ENCODE measurements at regions not wholly inside any gene's neighbourhood (a gene's known extent, or its start where the extent isn't known, plus 50 kb on each side); places are given as distances from the start of the nearest gene placed in this dataset.

DNA sequence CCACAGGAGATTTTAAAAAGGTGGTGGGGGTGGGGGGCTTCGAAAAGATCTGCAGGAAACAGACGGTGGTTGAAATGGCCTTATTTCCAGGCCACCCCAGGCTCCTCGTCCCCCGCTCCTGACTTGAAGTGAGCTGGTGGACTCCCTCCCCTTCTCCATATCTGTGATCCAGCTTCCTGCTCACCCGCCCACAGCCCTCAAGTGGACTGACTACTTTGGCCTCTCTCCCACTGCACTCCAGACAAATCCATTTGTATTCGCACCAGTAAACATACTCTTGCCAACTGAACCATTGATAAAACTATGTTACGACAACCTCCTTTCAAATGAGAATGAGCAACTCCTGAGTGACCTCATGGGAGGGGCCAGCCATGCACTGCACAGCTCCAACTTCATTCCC is 259.5 kb downstream of the COL4A1 start:
- Histone ChIP-seq H2BK12ac (ENCODE audit: low read depth, low read length) (no peak overlapping the region), H3K4me2 (ENCODE audit: insufficient read depth in 1 of 2, low read depth in 2 of 2, low read length in 2 of 2) (no peak overlapping the region), H3K4me1 (replicated peaks in 1 of 4; ENCODE audit: control insufficient read depth in 3 of 4, insufficient read depth in 4 of 4, low read length in 3 of 4) (peaks cover 0 to 8% (median 6%) of the 10 kb centered on the region in 4 experiments; a peak in 4 of 7 replicates), H4K8ac (ENCODE audit: extremely low read depth, insufficient read depth, low read length) (no peak overlapping the region), H3K9ac (replicated peaks in 1 of 4; ENCODE audit: extremely low read depth in 1 of 4, low read depth in 3 of 4, low read length in 3 of 4) (no peak overlapping the region), H3K79me2 (ENCODE audit: control insufficient read depth in 1 of 2, insufficient read depth in 2 of 2, low read length in 2 of 2) (no peaks in the 10 kb centered on the region), H2BK15ac (ENCODE audit: low read length) (no peak overlapping the region), H4K20me1 (replicated peaks in 1 of 2; ENCODE audit: control insufficient read depth in 1 of 2, insufficient read depth in 2 of 2, low read length in 2 of 2) (peaks cover 0 to 7% of the 10 kb centered on the region in 2 experiments), H3K4ac (replicated peaks; ENCODE audit: insufficient read length, low read depth, low read length) (no peak overlapping the region), H3K14ac (ENCODE audit: insufficient read length) (no peak overlapping the region), H2AFZ (ENCODE audit: low read length) (peak overlapping the region; percentile 85; the same call in 1 of the 2 replicates), H3K9me3 (ENCODE audit: insufficient read depth in 2 of 2, low read depth in 1 of 2, low read length in 1 of 2) (no peaks in the 10 kb centered on the region), H3K23ac (ENCODE audit: insufficient read length) (no peak overlapping the region), H2BK20ac (ENCODE audit: low read length) (no peak overlapping the region), H4K5ac (ENCODE audit: insufficient read length, low read depth, low read length) (no peak overlapping the region), H3K23me2 (ENCODE audit: low read depth, low read length) (peaks cover 9% of the 10 kb centered on the region; the same call in 1 of the 2 replicates), H3K27ac (ENCODE audit: low read depth, low read length) (no peak overlapping the region), H3K56ac (replicated peaks; ENCODE audit: insufficient read length, low read depth, low read length) (no peak overlapping the region), H3K27me3 (replicated peaks in 1 of 4; ENCODE audit: control insufficient read depth in 3 of 4, extremely low read depth in 1 of 4, insufficient read depth in 3 of 4, low read length in 3 of 4) (no peaks in the 10 kb centered on the region), H2AK5ac (ENCODE audit: low read depth, low read length) (no peak overlapping the region), H3K79me1 (ENCODE audit: low read depth, low read length) (no peaks in the 10 kb centered on the region), H3K4me3 (ENCODE audit: extremely low read depth in 1 of 4, insufficient read depth in 2 of 4, low read depth in 3 of 4, low read length in 4 of 4) (no peak overlapping the region), H2BK120ac (replicated peaks; ENCODE audit: low read depth, low read length) (no peak overlapping the region), H4K91ac (replicated peaks; ENCODE audit: insufficient read length, low read length) (no peak overlapping the region), H3K18ac (ENCODE audit: extremely low read depth, low read length) (no peak overlapping the region), H2BK5ac (ENCODE audit: low read depth, low read length) (no peak overlapping the region), H3K36me3 (ENCODE audit: control insufficient read depth in 2 of 4, insufficient read depth in 4 of 4, low read length in 3 of 4) (no peaks in the 10 kb centered on the region; a peak in 1 of 8 replicates)
- CTCF ChIA-PET (ENCODE audit: partially characterized antibody): interaction anchor here (1.5 to 2.0 kb wide), 3 partner anchors 11 to 24 kb away, joined by 4 to 6 read pairs (median 5); no protein-coding TSS in a partner anchor
- FAIRE-seq (no peak), DNase-seq (ENCODE audit: low read depth in 1 of 2, low spot score in 2 of 2) (no peak)
- 79% methylated on average over 7 of the region's 7 CpGs; no CpG with 5 or more reads in 1 of the 2 experiments for WGBS, 2 experiments (ENCODE audit: extremely low coverage in 1 of 2, insufficient coverage in 1 of 2, insufficient read length in 1 of 2, insufficient replicate concordance in 2 of 2, low coverage in 1 of 2, low lambda C conversion rate in 2 of 2, missing lambda C conversion rate in 1 of 2)
- POLR2A ChIA-PET (ENCODE audit: partially characterized antibody): no interaction called here
- TF ChIP-seq, protein P1, sequence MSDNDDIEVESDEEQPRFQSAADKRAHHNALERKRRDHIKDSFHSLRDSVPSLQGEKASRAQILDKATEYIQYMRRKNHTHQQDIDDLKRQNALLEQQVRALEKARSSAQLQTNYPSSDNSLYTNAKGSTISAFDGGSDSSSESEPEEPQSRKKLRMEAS (IDR thresholded peaks at IDR 0.05): no peak
- TF ChIP-seq PHF8 (conservative IDR thresholded peaks at IDR 0.05; ENCODE audit: low read depth, low read length): no peak
- TF ChIP-seq POLR2A (IDR thresholded peaks at IDR 0.05; ENCODE audit: control extremely low read depth in 1 of 2, low read depth in 2 of 2, low read length in 2 of 2): no peak
- TF ChIP-seq RXRA (IDR thresholded peaks at IDR 0.05; ENCODE audit: insufficient read depth, low read depth, low read length): no peak
- TF ChIP-seq CBX5 (IDR thresholded peaks at IDR 0.05; ENCODE audit: low read depth, low read length): no peak
- TF ChIP-seq BCL11A (IDR thresholded peaks at IDR 0.05; ENCODE audit: low read depth in 2 of 2, low read length in 2 of 2): no peak
- TF ChIP-seq TEAD4 (IDR thresholded peaks at IDR 0.05; ENCODE audit: low read depth, low read length): no peak
- no peak for TF ChIP-seq EGR1 (IDR thresholded peaks at IDR 0.05; ENCODE audit: borderline replicate concordance, low read depth, low read length)
- no peak for TF ChIP-seq SIRT6 (IDR thresholded peaks at IDR 0.05; ENCODE audit: low read length)
- no peak for TF ChIP-seq KDM4A (IDR thresholded peaks at IDR 0.05; ENCODE audit: low read depth, low read length, severe bottlenecking)
- no peak for TF ChIP-seq JUND (IDR thresholded peaks at IDR 0.05; ENCODE audit: low read length)
- no peak for TF ChIP-seq TAF7 (optimal IDR thresholded peaks at IDR 0.05; ENCODE audit: borderline replicate concordance, low read depth, low read length)
- TF ChIP-seq BRCA1 (IDR thresholded peaks at IDR 0.05; ENCODE audit: low read depth, low read length): no peak

All from H1 (cell line).